GM23248 (cell line): ENCODE measurements at regions not wholly inside any gene's neighbourhood (a gene's known extent, or its start where the extent isn't known, plus 50 kb on each side); places are given as distances from the start of the nearest gene placed in this dataset.

Experiments used
- DNase-seq: peaks from one replicate; pipeline ENCODE4 v3.0.0-alpha.2; 2015
- H2AFZ ChIP-seq: fragments of 200-600 bp; sonication (generic); 2 replicates; pipeline ENCODE4 v1.6.1; 2016; ENCODE audit warnings: antibody characterized with exemption
- H3F3A ChIP-seq: fragments of 200-600 bp; sonication (generic); 2 replicates; pipeline ENCODE4 v1.6.1; 2016; ENCODE audit warnings: mild to moderate bottlenecking, antibody characterized with exemption, mixed run types; ENCODE audit not compliant: insufficient read depth
- H3K27ac ChIP-seq: fragments of 200-600 bp; sonication (generic); 2 replicates; pipeline ENCODE4 v1.5.1; 2016; ENCODE audit warnings: mild to moderate bottlenecking
- H3K27me3 ChIP-seq: fragments of 200-600 bp; sonication (generic); replicated peaks from 2 replicates; pipeline ENCODE4 v1.6.1; 2016; ENCODE audit warnings: mild to moderate bottlenecking; ENCODE audit not compliant: insufficient read depth
- H3K36me3 ChIP-seq: fragments of 200-600 bp; sonication (generic); 2 replicates; pipeline ENCODE4 v1.6.1; 2016; ENCODE audit warnings: low read depth, mild to moderate bottlenecking
- H3K4me1 ChIP-seq: fragments of 200-600 bp; sonication (generic); 2 replicates; pipeline ENCODE4 v1.6.1; 2016; ENCODE audit warnings: mild to moderate bottlenecking; ENCODE audit not compliant: insufficient read depth
- H3K4me2 ChIP-seq: fragments of 200-600 bp; sonication (generic); one replicate; pipeline ENCODE4 v1.6.1; 2016; ENCODE audit warnings: mild to moderate bottlenecking; ENCODE audit not compliant: unreplicated experiment
- H3K4me3 ChIP-seq: fragments of 200-600 bp; sonication (generic); 2 replicates; pipeline ENCODE4 v1.5.1; 2016; ENCODE audit warnings: mild to moderate bottlenecking
- H3K79me2 ChIP-seq: fragments of 200-600 bp; sonication (generic); 2 replicates; pipeline ENCODE4 v1.6.1; 2016; ENCODE audit warnings: mild to moderate bottlenecking; ENCODE audit not compliant: insufficient read depth
- H3K9ac ChIP-seq: fragments of 200-600 bp; sonication (generic); 2 replicates; pipeline ENCODE4 v1.6.1; 2016; ENCODE audit warnings: mild to moderate bottlenecking
- H3K9me2 ChIP-seq: fragments of 200-600 bp; sonication (generic); 2 replicates; pipeline ENCODE4 v1.6.1; 2016; ENCODE audit warnings: mixed run types, mild to moderate bottlenecking, moderate library complexity; ENCODE audit not compliant: insufficient read depth
- H3K9me3 ChIP-seq: fragments of 200-600 bp; sonication (generic); one replicate; pipeline ENCODE4 v1.6.1; 2017; ENCODE audit warnings: low read depth
- H4K20me1 ChIP-seq: fragments of 200-600 bp; sonication (generic); 2 replicates; pipeline ENCODE4 v1.6.0; 2016; ENCODE audit not compliant: insufficient read depth
- EZH2 ChIP-seq: fragments of 200-600 bp; sonication (generic); IDR thresholded peaks from 2 replicates; pipeline ENCODE4 v1.6.1; 2018; ENCODE audit warnings: antibody characterized with exemption, mild to moderate bottlenecking; ENCODE audit not compliant: insufficient read depth, poor library complexity, severe bottlenecking
- EZH2phosphoT487 ChIP-seq: fragments of 200-600 bp; sonication (generic); IDR thresholded peaks from 2 replicates; pipeline ENCODE4 v1.6.1; 2018; ENCODE audit warnings: antibody characterized with exemption, moderate library complexity, mild to moderate bottlenecking, low read depth; ENCODE audit not compliant: insufficient read depth
- WGBS, 2 experiments: methylation state at CpG; one replicate each; pipeline ENCODE4 v1.1.6; 2015 to 2017; ENCODE audit warnings: low lambda C conversion rate in 2 of 2, low coverage in 1 of 2; ENCODE audit errors: missing lambda C conversion rate in 2 of 2; 5-methylcytosine and 5-hydroxymethylcytosine counted together
- in situ Hi-C: fragments of 300-500 bp; cut with MboI; formaldehyde crosslinking; loops from 2 replicates; pipeline ENCODE4 v1.15.0; 2020

DNA sequence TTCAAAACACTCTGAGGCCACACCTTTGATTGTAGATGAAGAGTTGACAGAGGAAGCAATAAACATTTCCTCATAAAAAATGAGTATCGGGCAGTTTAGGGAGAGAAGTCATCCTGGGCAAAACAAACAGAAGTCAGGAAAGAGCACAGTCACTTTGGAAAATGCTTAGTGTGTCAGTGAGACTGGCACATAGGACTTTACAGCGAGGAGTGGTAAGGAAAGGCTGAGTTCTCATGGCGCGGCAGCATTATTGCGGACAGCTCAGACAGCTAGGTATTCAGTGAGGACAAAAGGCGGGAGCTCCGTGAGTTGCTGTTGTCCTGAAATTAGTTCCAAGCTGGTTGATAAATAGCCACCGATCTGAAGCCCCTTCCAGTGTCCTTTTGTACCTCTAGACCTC is 229.9 kb downstream of the SNAPC1 start:
- H3F3A ChIP-seq, result no peaks in the 10 kb centered on the region
- H3K27ac ChIP-seq, result no peak overlapping the region
- TF ChIP-seq EZH2phosphoT487 (no peak), EZH2 (no peak)
- H2AFZ ChIP-seq, result no peak overlapping the region
- no peak overlapping the region for H3K4me2 ChIP-seq
- no peaks in the 10 kb centered on the region for H3K4me1 ChIP-seq
- no peaks in the 10 kb centered on the region for H3K79me2 ChIP-seq
- H3K9me2 ChIP-seq, result no peaks in the 10 kb centered on the region
- H3K9me3 ChIP-seq, result no peaks in the 10 kb centered on the region
- H3K36me3 ChIP-seq, result no peaks in the 10 kb centered on the region
- no peaks in the 10 kb centered on the region for H3K27me3 ChIP-seq
- no peak overlapping the region for H3K9ac ChIP-seq
- WGBS, 2 experiments, result 68 to 71% methylated on average over 8 of the region's 8 CpGs
- no peaks in the 10 kb centered on the region for H4K20me1 ChIP-seq
- in situ Hi-C loops, result no loop called here
- H3K4me3 ChIP-seq, result no peak overlapping the region
- DNase-seq, result no peak

DNA sequence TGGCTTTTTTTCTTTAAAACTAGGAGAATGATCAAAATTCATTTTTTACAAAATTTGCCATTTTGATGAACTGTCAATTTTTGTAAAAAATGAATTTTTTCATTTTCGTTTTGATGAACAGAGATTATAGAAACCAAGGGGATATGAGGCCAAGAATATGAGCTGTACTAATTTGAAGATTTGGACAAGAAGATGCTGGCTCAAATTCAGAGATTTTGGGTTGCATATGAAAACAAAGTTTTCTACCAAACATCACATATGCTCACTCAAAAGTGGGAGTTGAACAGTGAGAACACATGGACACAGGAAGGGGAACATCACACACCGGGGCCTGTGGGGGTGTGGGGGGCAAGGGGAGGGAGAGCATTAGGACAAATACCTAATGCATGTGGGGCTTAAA is 230.7 kb downstream of the SNAPC1 start:
- H3K27me3 ChIP-seq, result no peaks in the 10 kb centered on the region
- WGBS, 2 experiments, result 7 to 9% methylated on average over 1 to 2 of the region's 2 CpGs
- no peaks in the 10 kb centered on the region for H3F3A ChIP-seq
- no peaks in the 10 kb centered on the region for H3K36me3 ChIP-seq
- no peaks in the 10 kb centered on the region for H3K9me3 ChIP-seq
- no peak for TF ChIP-seq EZH2
- TF ChIP-seq EZH2phosphoT487, result no peak
- H3K9ac ChIP-seq, result no peak overlapping the region
- no peaks in the 10 kb centered on the region for H3K79me2 ChIP-seq
- H3K27ac ChIP-seq, result no peak overlapping the region
- in situ Hi-C loops, result no loop called here
- H4K20me1 ChIP-seq, result no peaks in the 10 kb centered on the region
- no peak overlapping the region for H3K4me2 ChIP-seq
- DNase-seq, result no peak
- H3K4me3 ChIP-seq, result no peak overlapping the region
- H3K4me1 ChIP-seq, result no peaks in the 10 kb centered on the region
- no peaks in the 10 kb centered on the region for H3K9me2 ChIP-seq
- no peak overlapping the region for H2AFZ ChIP-seq

DNA sequence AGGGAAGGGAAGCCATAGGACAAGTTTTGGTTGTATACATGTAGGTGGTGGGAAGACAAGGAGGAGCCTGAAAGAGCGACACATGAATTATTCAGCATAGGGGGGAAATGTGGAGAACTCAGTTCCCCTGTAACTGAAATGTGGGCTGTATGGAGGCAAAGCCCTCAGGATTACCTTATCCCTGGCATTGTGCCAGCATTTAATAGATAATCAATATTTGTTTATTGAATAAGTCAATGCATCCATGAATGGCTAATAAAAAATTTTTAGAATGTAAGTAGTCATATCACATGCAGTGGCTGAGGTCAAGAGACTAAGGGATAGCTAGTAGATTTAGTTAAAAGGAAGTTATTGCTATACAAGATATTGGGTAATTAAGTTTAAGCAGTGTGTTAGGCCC is 232.4 kb downstream of the SNAPC1 start:
- no peak overlapping the region for H3K27ac ChIP-seq
- 59 to 91% methylated on average over 1 of the region's 1 CpG for WGBS, 2 experiments
- no peaks in the 10 kb centered on the region for H4K20me1 ChIP-seq
- no peaks in the 10 kb centered on the region for H3K36me3 ChIP-seq
- H3K9me3 ChIP-seq, result no peaks in the 10 kb centered on the region
- H3K79me2 ChIP-seq, result no peaks in the 10 kb centered on the region
- H3F3A ChIP-seq, result no peaks in the 10 kb centered on the region
- H3K27me3 ChIP-seq, result no peaks in the 10 kb centered on the region
- no peak overlapping the region for H3K9ac ChIP-seq
- in situ Hi-C loops, result no loop called here
- H3K9me2 ChIP-seq, result no peaks in the 10 kb centered on the region
- no peaks in the 10 kb centered on the region for H3K4me1 ChIP-seq
- no peak for DNase-seq
- H3K4me3 ChIP-seq, result no peak overlapping the region
- H2AFZ ChIP-seq, result no peak overlapping the region
- no peak overlapping the region for H3K4me2 ChIP-seq
- TF ChIP-seq EZH2phosphoT487 (no peak), EZH2 (no peak)

DNA sequence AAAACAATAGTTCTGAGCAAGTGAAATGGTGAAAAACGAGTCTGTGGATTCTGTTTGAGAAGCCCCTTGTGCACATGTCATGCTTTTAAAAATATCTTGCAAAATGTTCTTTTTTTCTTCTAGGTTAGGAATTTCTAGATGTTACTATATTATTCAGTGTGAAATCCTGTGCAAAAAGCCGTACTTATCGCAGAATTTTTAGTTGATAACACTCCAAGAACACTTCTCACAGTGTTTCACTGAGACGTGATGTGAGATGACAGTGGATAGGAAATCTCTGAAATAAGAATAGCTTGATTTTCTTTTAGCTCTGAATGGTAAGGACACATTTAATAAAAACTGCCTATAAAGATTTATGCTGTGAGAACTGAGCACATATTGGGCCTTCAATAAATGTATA is 234.5 kb downstream of the SNAPC1 start:
- Histone ChIP-seq H4K20me1 (no peaks in the 10 kb centered on the region), H3K4me3 (no peak overlapping the region), H3K27ac (no peak overlapping the region), H3K36me3 (no peaks in the 10 kb centered on the region), H3K9me2 (no peaks in the 10 kb centered on the region), H3K4me1 (no peaks in the 10 kb centered on the region), H2AFZ (no peak overlapping the region), H3F3A (no peaks in the 10 kb centered on the region), H3K27me3 (no peaks in the 10 kb centered on the region), H3K4me2 (no peak overlapping the region), H3K9me3 (no peaks in the 10 kb centered on the region), H3K9ac (no peak overlapping the region), H3K79me2 (no peaks in the 10 kb centered on the region)
- WGBS, 2 experiments, result 45 to 54% methylated on average over 4 of the region's 4 CpGs
- in situ Hi-C loops, result no loop called here
- no peak for DNase-seq
- TF ChIP-seq EZH2, result no peak
- no peak for TF ChIP-seq EZH2phosphoT487

DNA sequence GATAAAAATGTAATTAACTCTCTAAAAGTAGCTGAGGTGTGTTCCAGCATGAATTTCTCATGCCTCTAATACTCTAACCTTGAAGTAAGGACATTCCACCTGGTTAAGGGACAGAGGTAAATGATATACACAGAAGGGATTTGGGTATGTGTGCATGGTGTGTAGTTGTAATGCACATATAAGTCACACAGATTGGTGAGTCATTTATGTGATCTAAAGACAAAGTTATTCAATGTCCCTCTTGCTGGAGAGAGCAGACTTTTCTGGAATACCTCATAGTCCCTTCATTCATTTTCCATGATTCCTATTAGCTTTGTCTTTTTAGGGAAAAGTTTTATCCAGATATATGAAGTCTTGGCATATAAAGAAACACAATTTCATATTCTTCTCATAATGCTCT is 234.9 kb downstream of the SNAPC1 start:
- TF ChIP-seq EZH2 (no peak), EZH2phosphoT487 (no peak)
- Histone ChIP-seq H3K4me3 (no peak overlapping the region), H3F3A (no peaks in the 10 kb centered on the region), H3K9ac (no peak overlapping the region), H3K4me1 (no peaks in the 10 kb centered on the region), H3K27ac (no peak overlapping the region), H2AFZ (no peak overlapping the region), H3K9me3 (no peaks in the 10 kb centered on the region), H3K36me3 (no peaks in the 10 kb centered on the region), H4K20me1 (no peaks in the 10 kb centered on the region), H3K9me2 (no peaks in the 10 kb centered on the region), H3K4me2 (no peak overlapping the region), H3K79me2 (no peaks in the 10 kb centered on the region), H3K27me3 (no peaks in the 10 kb centered on the region)
- no peak for DNase-seq
- in situ Hi-C loops, result no loop called here
